ENCODE measurements at regions not wholly inside any gene's neighbourhood (a gene's known extent, or its start where the extent isn't known, plus 50 kb on each side); places are given as distances from the start of the nearest gene placed in this dataset.

- no peak for TF ChIP-seq CTCF (conservative IDR thresholded peaks at IDR 0.05; ENCODE audit: low read depth, low read length)
- TF ChIP-seq EZH2 (IDR thresholded peaks at IDR 0.05; ENCODE audit: borderline replicate concordance, low read depth, low read length, poor library complexity, severe bottlenecking) = no peak
These were observed 53.9 kb downstream of the PABIR2 start for GRCh38 chrX:134743091-134743490.
